Activated T-cell treated with anti-CD3 and anti-CD28 coated beads, Interleukin-2, amount 50 U/mL, for 4 hours (primary cell): ENCODE measurements at regions not wholly inside any gene's neighbourhood (a gene's known extent, or its start where the extent isn't known, plus 50 kb on each side); places are given as distances from the start of the nearest gene placed in this dataset.
"Not testable (repeated sequence)": the region's sequence is repeated elsewhere in the genome, so short reads cannot be mapped to it uniquely, and the experiment has no call there.

Experiments
- ATAC-seq, 2 donors: fragments of 200-7000 bp; cut with Tn5 transposase; one replicate each; pipeline ENCODE4 v1.10.0; 2021
- DNase-seq: peaks from one replicate; pipeline ENCODE4 v3.0.0-alpha.2; 2020
- H3K27me3 Mint-ChIP-seq: one replicate; pipeline ENCODE4 v1.8.0; 2021; ENCODE audit warnings: low read depth, mixed read lengths
- H3K36me3 Mint-ChIP-seq: one replicate; pipeline ENCODE4 v1.8.0; 2022; ENCODE audit warnings: mixed read lengths; ENCODE audit not compliant: insufficient read depth
- H3K4me1 Mint-ChIP-seq: one replicate; pipeline ENCODE4 v1.8.0; 2021; ENCODE audit warnings: low read depth, mixed read lengths
- H3K4me3 Mint-ChIP-seq: one replicate; pipeline ENCODE4 v1.8.0; 2021; ENCODE audit warnings: mild to moderate bottlenecking, moderate library complexity, mixed read lengths
- H3K9me3 Mint-ChIP-seq: one replicate; pipeline ENCODE4 v1.8.0; 2021; ENCODE audit warnings: mixed read lengths

DNA sequence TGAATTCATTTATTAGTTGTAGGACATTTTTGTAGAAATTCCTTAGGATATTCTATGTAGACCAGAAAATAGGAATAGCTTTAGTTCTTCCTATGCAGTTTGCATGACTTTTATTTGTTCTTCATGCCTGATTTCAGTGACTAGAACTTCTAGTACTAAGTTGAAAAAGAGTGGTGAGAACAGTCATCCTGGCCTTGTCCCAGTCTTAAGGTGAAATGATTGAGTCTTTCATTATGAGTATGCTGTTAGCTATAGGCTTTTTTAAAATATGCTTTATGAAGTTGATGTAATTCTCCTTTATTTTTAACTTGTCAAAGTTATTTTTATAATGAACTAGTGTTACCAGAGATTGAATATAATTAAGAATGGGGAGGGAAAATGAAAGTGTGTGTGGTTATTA, 690.1 kb upstream of the KLHL1 start:
- DNase-seq (no peak), ATAC-seq (no peak)
- Mint-ChIP-seq H3K4me1 (no peaks in the 10 kb centered on the region), H3K36me3 (no peaks in the 10 kb centered on the region), H3K9me3 (no peaks in the 10 kb centered on the region), H3K27me3 (no peaks in the 10 kb centered on the region), H3K4me3 (no peak overlapping the region)

GRCh38 chr13:70795484-70795883, 687.2 kb upstream of the KLHL1 start:
- Mint-ChIP-seq H3K4me3 (no peak overlapping the region), H3K27me3 (no peaks in the 10 kb centered on the region), H3K9me3 (no peaks in the 10 kb centered on the region), H3K36me3 (no peaks in the 10 kb centered on the region), H3K4me1 (no peaks in the 10 kb centered on the region)
- no peak for DNase-seq
- no peak for ATAC-seq

DNA sequence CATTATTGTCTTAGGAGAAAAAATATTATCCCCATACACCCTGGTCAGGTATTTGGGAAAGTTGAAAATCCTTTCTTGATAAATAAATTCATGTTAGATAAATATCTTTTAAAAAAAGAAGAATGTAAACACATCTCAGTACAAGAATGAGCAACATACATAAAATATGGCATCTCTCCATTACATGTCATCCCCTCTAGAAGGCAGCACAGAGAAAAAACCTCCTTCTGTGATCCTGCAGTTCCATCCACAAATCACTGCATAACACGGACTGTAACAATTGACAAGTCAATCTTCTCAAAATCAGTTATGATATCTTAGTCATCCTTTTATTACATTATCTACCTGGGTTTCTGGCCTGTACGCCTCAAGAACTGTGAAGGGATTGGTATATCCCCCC, 683.9 kb upstream of the KLHL1 start:
- Mint-ChIP-seq H3K4me3 (no peak overlapping the region), H3K27me3 (no peaks in the 10 kb centered on the region), H3K9me3 (peaks cover 6% of the 10 kb centered on the region), H3K36me3 (no peaks in the 10 kb centered on the region), H3K4me1 (no peaks in the 10 kb centered on the region)
- no peak for DNase-seq
- no peak for ATAC-seq

DNA sequence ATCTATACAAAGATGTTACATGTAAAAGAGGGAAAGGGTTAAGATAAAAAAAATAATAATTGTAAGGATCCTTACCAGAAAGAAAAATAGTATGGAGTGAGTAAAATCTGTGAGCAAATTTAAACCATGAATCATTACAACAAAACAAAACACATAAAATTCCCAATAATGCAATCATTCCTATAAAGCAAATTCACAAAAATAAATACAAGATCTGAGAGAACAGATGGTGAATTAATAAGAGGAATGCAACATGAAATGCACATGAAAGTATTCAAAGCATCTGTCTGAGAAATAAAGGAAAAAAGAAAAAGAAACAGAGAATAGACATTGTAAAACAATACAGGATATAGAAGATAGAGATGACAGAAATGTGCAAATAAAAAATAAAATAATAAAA, 681.5 kb upstream of the KLHL1 start:
- no peaks in the 10 kb centered on the region for H3K4me1 Mint-ChIP-seq
- no peak for ATAC-seq
- H3K36me3 Mint-ChIP-seq = no peaks in the 10 kb centered on the region
- DNase-seq = no peak
- peaks cover 6% of the 10 kb centered on the region for H3K9me3 Mint-ChIP-seq
- H3K27me3 Mint-ChIP-seq = no peaks in the 10 kb centered on the region
- no peak overlapping the region for H3K4me3 Mint-ChIP-seq

GRCh38 chr13:70788074-70788473, 679.8 kb upstream of the KLHL1 start:
- Mint-ChIP-seq H3K27me3 (no peaks in the 10 kb centered on the region), H3K36me3 (no peaks in the 10 kb centered on the region), H3K9me3 (peaks cover 6% of the 10 kb centered on the region), H3K4me1 (no peaks in the 10 kb centered on the region), H3K4me3 (no peak overlapping the region)
- no peak for ATAC-seq
- DNase-seq = no peak

GRCh38 chr13:70784207-70784989, 676.1 kb upstream of the KLHL1 start:
- no peak overlapping the region for H3K4me3 Mint-ChIP-seq
- no peak for ATAC-seq
- H3K4me1 Mint-ChIP-seq = no peaks in the 10 kb centered on the region
- no peak for DNase-seq
- no peaks in the 10 kb centered on the region for H3K27me3 Mint-ChIP-seq
- H3K9me3 Mint-ChIP-seq = peaks cover 6% of the 10 kb centered on the region
- H3K36me3 Mint-ChIP-seq = no peaks in the 10 kb centered on the region

DNA sequence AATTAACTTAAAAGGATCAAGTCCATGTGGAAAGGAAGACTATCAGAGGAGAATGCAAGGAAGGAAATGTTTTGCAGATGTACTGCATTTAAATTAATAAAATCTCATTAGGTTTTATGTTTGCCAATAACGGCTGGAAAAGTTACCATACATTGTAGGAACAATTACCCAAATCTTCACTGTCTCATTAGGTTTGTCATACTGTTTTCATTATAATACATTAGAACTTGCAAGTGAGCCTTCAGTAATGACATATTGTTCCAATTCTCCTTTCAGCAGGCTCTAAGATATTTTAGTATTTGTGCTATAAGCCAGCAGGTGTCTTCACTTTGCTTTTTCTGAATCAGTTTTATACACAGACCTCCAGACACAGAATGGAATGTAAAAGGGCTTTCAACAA, 661.6 kb upstream of the KLHL1 start:
- Mint-ChIP-seq H3K4me1 (no peaks in the 10 kb centered on the region), H3K36me3 (no peaks in the 10 kb centered on the region), H3K27me3 (no peaks in the 10 kb centered on the region), H3K9me3 (peaks cover 6% of the 10 kb centered on the region), H3K4me3 (no peak overlapping the region)
- DNase-seq (no peak), ATAC-seq (no peak)

DNA sequence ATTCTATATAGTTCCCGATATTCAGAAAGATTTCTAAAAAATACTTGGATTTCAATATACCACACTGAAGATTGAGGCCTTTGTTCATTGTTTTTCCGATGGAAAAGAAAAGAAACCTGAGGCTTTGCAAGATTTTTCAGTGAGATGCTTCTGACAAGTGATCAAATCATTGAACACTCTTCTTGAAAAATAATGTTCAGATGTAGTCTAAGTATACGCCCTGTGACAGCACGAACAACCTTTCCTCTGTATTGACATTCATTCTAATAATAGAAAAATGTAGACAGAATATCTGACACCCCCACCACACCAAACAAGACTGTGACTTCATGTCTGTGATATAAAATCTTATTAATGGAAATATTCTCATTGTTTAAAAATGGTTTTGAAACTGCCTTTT, 650.7 kb upstream of the KLHL1 start:
- Mint-ChIP-seq H3K36me3 (no peaks in the 10 kb centered on the region), H3K4me3 (no peak overlapping the region), H3K27me3 (no peaks in the 10 kb centered on the region), H3K4me1 (no peaks in the 10 kb centered on the region), H3K9me3 (peaks cover 4% of the 10 kb centered on the region)
- ATAC-seq (no peak), DNase-seq (no peak)

DNA sequence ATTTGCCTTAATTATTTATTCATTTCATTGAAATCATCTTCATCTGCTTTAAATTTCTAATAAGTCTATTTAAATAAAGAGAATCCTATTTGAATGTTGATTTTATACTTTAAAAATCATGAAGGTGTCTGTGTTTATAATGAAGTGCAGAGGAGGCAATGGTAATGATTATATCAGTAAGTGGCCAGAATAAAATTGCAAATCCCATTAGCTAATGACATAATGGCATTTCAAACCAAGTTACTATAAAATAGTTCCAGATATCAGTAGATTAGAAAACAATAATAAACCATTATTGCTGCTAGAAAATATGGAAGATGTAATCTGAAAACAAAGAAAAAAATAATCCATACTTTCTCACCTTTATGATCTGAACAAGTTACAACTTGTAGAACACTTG, 647.8 kb upstream of the KLHL1 start:
- H3K4me3 Mint-ChIP-seq = no peak overlapping the region
- no peak for ATAC-seq
- H3K9me3 Mint-ChIP-seq = peaks cover 13% of the 10 kb centered on the region
- H3K27me3 Mint-ChIP-seq = no peaks in the 10 kb centered on the region
- DNase-seq = no peak
- no peaks in the 10 kb centered on the region for H3K4me1 Mint-ChIP-seq
- H3K36me3 Mint-ChIP-seq = no peaks in the 10 kb centered on the region

DNA sequence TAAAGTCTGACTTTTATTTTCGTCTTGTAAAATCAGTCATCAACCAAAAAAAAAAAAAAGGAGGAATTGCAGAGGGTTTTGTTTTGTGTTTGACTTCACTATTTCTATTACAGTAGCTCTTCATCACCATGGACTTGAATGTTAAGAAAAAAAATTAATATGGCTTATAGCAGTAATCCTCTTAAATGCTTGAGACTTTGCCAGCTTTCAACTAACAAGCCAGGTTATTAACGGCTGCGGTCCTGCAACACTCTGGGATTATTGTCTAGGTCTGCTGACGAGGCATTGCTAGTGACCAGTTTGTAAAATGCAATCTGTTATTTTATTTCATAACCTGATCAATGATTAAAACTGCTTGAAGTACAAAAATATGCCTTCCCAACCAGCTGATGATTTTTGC, 647.2 kb upstream of the KLHL1 start:
- Mint-ChIP-seq H3K9me3 (peaks cover 17% of the 10 kb centered on the region), H3K27me3 (no peaks in the 10 kb centered on the region), H3K4me1 (no peaks in the 10 kb centered on the region), H3K4me3 (no peak overlapping the region), H3K36me3 (no peaks in the 10 kb centered on the region)
- no peak for ATAC-seq
- DNase-seq = no peak

GRCh38 chr13:70747262-70747661, 639.0 kb upstream of the KLHL1 start:
- Mint-ChIP-seq H3K27me3 (no peaks in the 10 kb centered on the region), H3K4me1 (no peaks in the 10 kb centered on the region), H3K9me3 (peaks cover 21% of the 10 kb centered on the region), H3K36me3 (no peaks in the 10 kb centered on the region), H3K4me3 (no peak overlapping the region)
- ATAC-seq = no peak
- no peak for DNase-seq

GRCh38 chr13:70746469-70746868, 638.2 kb upstream of the KLHL1 start:
- H3K9me3 Mint-ChIP-seq = peaks cover 16% of the 10 kb centered on the region
- not testable (repeated sequence) for H3K36me3 Mint-ChIP-seq, DNase-seq, H3K4me1 Mint-ChIP-seq, H3K27me3 Mint-ChIP-seq, H3K4me3 Mint-ChIP-seq, ATAC-seq

- Mint-ChIP-seq H3K27me3 (no peaks in the 10 kb centered on the region), H3K4me3 (no peak overlapping the region), H3K4me1 (no peaks in the 10 kb centered on the region), H3K36me3 (no peaks in the 10 kb centered on the region), H3K9me3 (peaks cover 3% of the 10 kb centered on the region)
- ATAC-seq (no peak), DNase-seq (no peak)
These were observed 628.5 kb upstream of the KLHL1 start for GRCh38 chr13:70736622-70737317.

DNA sequence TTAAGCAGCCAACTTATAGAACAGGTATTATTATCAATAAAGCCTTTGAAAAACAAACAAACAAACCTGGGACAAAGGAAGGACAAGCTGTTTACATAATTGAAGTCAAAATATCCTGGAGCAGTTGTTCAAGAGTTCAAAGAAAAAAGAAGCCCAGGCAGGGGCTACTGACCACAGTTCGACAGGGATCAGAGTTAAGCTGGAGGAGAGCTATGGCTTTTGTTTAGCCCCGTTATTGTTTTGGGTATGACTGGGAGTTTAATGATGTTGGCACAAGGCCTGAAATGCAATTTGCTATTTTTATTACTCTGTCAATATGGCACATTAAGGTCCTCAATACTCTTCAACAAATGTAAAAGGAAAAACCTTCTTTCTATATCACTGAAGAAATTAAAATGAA, 624.4 kb upstream of the KLHL1 start:
- Mint-ChIP-seq H3K4me1 (no peaks in the 10 kb centered on the region), H3K27me3 (no peaks in the 10 kb centered on the region), H3K4me3 (no peak overlapping the region), H3K9me3 (peaks cover 8% of the 10 kb centered on the region), H3K36me3 (no peaks in the 10 kb centered on the region)
- ATAC-seq (no peak), DNase-seq (no peak)

DNA sequence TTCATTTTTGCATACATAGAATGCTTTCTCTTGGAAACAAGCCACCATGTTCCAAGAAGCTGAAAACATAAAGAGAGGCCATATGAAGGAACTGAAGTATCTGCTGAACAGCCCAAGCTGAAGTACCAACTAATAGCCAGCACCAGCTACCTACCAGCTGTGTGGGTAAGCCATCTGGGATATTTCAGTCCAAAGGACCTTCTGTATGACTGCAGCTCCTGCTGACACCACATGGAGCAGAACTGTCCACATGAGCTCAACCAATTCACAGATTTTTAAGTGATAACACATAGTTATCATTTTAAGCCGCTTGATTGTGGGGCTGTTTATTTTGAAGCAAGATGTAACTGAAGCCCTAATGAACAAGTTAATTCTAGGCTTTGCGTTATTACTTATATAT, 621.1 kb upstream of the KLHL1 start:
- ATAC-seq = no peak
- DNase-seq = no peak
- Mint-ChIP-seq H3K4me3 (no peak overlapping the region), H3K4me1 (no peaks in the 10 kb centered on the region), H3K36me3 (no peaks in the 10 kb centered on the region), H3K9me3 (peaks cover 8% of the 10 kb centered on the region), H3K27me3 (no peaks in the 10 kb centered on the region)
